ENCODE measurements at regions not wholly inside any gene's neighbourhood (a gene's known extent, or its start where the extent isn't known, plus 50 kb on each side); places are given as distances from the start of the nearest gene placed in this dataset.

- H2AFZ ChIP-seq (ENCODE audit: low read length): no peak overlapping the region
- no peaks in the 10 kb centered on the region for H4K20me1 ChIP-seq (ENCODE audit: insufficient read depth, low read length)
- DNase-seq (ENCODE audit: low spot score): no peak
- H3K4me2 ChIP-seq (ENCODE audit: low read length): no peak overlapping the region
- intact Hi-C loops (cut with micrococcal nuclease; ENCODE audit: unreplicated experiment): no loop called here
- H3K4me3 ChIP-seq (ENCODE audit: low read depth, low read length, poor library complexity, severe bottlenecking): no peak overlapping the region
- no peaks in the 10 kb centered on the region for H3K4me1 ChIP-seq (ENCODE audit: insufficient read depth, low read length, poor library complexity, severe bottlenecking)
- no peaks in the 10 kb centered on the region for H3K9me2 ChIP-seq (ENCODE audit: insufficient read depth, low read length)
- TF ChIP-seq, protein P1, sequence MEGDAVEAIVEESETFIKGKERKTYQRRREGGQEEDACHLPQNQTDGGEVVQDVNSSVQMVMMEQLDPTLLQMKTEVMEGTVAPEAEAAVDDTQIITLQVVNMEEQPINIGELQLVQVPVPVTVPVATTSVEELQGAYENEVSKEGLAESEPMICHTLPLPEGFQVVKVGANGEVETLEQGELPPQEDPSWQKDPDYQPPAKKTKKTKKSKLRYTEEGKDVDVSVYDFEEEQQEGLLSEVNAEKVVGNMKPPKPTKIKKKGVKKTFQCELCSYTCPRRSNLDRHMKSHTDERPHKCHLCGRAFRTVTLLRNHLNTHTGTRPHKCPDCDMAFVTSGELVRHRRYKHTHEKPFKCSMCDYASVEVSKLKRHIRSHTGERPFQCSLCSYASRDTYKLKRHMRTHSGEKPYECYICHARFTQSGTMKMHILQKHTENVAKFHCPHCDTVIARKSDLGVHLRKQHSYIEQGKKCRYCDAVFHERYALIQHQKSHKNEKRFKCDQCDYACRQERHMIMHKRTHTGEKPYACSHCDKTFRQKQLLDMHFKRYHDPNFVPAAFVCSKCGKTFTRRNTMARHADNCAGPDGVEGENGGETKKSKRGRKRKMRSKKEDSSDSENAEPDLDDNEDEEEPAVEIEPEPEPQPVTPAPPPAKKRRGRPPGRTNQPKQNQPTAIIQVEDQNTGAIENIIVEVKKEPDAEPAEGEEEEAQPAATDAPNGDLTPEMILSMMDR (conservative IDR thresholded peaks at IDR 0.05; ENCODE audit: low read length): no peak
- no peak for TF ChIP-seq EZH2phosphoT487 (IDR thresholded peaks at IDR 0.05; ENCODE audit: borderline replicate concordance, low read depth, low read length)
- POLR2A ChIA-PET: no interaction called here
- CTCF ChIA-PET (ENCODE audit: unreplicated experiment): no interaction called here
- H3K36me3 ChIP-seq (ENCODE audit: insufficient read depth, low read length): no peaks in the 10 kb centered on the region
- no peaks in the 10 kb centered on the region for H3K79me2 ChIP-seq (ENCODE audit: insufficient read depth, low read depth, low read length)
- no TSS peak for BruUV-seq (replicated peaks)
- H3K9me3 ChIP-seq (ENCODE audit: low read length): no peaks in the 10 kb centered on the region
- H3K27ac ChIP-seq (ENCODE audit: low read depth, low read length, poor library complexity, severe bottlenecking): no peak overlapping the region
Observed at GRCh38 chr11:128005562-128005961, 581.8 kb downstream of the ETS1 start.

DNA sequence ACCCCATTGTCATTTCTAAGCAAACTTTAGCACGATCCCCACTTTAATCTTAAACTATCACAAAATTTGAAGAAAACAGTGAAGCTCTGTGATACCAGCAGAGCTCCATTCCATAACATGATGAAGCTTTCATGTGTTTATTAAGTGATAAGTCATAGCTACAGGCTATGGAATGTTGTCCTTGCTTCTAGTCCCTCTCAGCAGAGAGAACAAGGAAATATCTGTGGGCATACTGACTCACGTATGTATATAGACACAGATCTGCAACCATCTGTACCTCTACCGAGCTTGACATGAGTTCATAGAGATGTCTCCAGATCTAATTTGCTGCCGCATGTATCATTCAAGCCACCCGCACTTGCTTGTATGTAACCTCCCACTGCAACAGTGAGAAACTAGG lies 588.9 kb downstream of the ETS1 start:
- Histone ChIP-seq H3K4me1 (ENCODE audit: insufficient read depth, low read length, poor library complexity, severe bottlenecking) (no peaks in the 10 kb centered on the region), H3K9me2 (ENCODE audit: insufficient read depth, low read length) (no peaks in the 10 kb centered on the region), H3K9me3 (ENCODE audit: low read length) (no peaks in the 10 kb centered on the region), H3K27ac (ENCODE audit: low read depth, low read length, poor library complexity, severe bottlenecking) (no peak overlapping the region), H4K20me1 (ENCODE audit: insufficient read depth, low read length) (no peaks in the 10 kb centered on the region), H2AFZ (ENCODE audit: low read length) (no peak overlapping the region), H3K4me2 (ENCODE audit: low read length) (no peak overlapping the region), H3K36me3 (ENCODE audit: insufficient read depth, low read length) (no peaks in the 10 kb centered on the region), H3K79me2 (ENCODE audit: insufficient read depth, low read depth, low read length) (no peaks in the 10 kb centered on the region), H3K4me3 (ENCODE audit: low read depth, low read length, poor library complexity, severe bottlenecking) (no peak overlapping the region)
- no peak for TF ChIP-seq EZH2phosphoT487 (IDR thresholded peaks at IDR 0.05; ENCODE audit: borderline replicate concordance, low read depth, low read length)
- TF ChIP-seq, protein P1 (conservative IDR thresholded peaks at IDR 0.05; ENCODE audit: low read length): no peak
- intact Hi-C loops (cut with micrococcal nuclease; ENCODE audit: unreplicated experiment): no loop called here
- no TSS peak for BruUV-seq (replicated peaks)
- POLR2A ChIA-PET: interaction anchor here (0.7 kb wide), 1 partner anchor 14 kb away, joined by 3 read pairs; no protein-coding TSS in a partner anchor
- CTCF ChIA-PET (ENCODE audit: unreplicated experiment): no interaction called here
- no peak for DNase-seq (ENCODE audit: low spot score)

DNA sequence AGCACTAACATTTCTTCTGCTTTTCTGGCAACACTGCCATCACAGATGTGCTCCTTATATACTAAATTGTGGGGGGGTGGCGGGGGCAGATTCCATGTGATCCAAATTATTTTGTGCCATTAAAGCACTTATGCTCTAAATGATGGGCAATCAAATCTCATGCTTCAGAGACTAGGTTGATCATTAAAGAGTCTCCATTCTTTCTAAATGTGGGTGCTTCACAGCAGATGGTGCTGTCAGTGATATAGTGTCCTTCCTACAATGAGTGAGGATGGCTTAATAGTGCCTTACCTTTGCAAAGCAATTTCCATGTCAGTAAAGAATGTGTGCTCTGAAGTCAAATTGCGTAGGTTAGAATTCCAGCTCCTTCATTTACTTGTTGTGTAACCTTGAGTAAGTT lies 589.8 kb downstream of the ETS1 start:
- no peaks in the 10 kb centered on the region for H3K4me1 ChIP-seq (ENCODE audit: insufficient read depth, low read length, poor library complexity, severe bottlenecking)
- no peak overlapping the region for H3K4me2 ChIP-seq (ENCODE audit: low read length)
- ChIA-PET CTCF (ENCODE audit: unreplicated experiment) (no interaction called here), POLR2A (interaction anchor here (0.7 kb wide), 1 partner anchor 1313 kb away, joined by 6 read pairs; no protein-coding TSS in a partner anchor)
- H3K36me3 ChIP-seq (ENCODE audit: insufficient read depth, low read length): no peaks in the 10 kb centered on the region
- H3K27ac ChIP-seq (ENCODE audit: low read depth, low read length, poor library complexity, severe bottlenecking): no peak overlapping the region
- no peak overlapping the region for H3K4me3 ChIP-seq (ENCODE audit: low read depth, low read length, poor library complexity, severe bottlenecking)
- H2AFZ ChIP-seq (ENCODE audit: low read length): no peak overlapping the region
- TF ChIP-seq, protein P1 (conservative IDR thresholded peaks at IDR 0.05; ENCODE audit: low read length): no peak
- TF ChIP-seq EZH2phosphoT487 (IDR thresholded peaks at IDR 0.05; ENCODE audit: borderline replicate concordance, low read depth, low read length): no peak
- no peaks in the 10 kb centered on the region for H3K9me2 ChIP-seq (ENCODE audit: insufficient read depth, low read length)
- intact Hi-C loops (cut with micrococcal nuclease; ENCODE audit: unreplicated experiment): no loop called here
- H3K79me2 ChIP-seq (ENCODE audit: insufficient read depth, low read depth, low read length): no peaks in the 10 kb centered on the region
- DNase-seq (ENCODE audit: low spot score): no peak
- no peaks in the 10 kb centered on the region for H3K9me3 ChIP-seq (ENCODE audit: low read length)
- H4K20me1 ChIP-seq (ENCODE audit: insufficient read depth, low read length): no peaks in the 10 kb centered on the region
- no TSS peak for BruUV-seq (replicated peaks)
